Activated B cell treated with CpG ODN at 0.5 μM for 24 hours (primary cell): ENCODE measurements at regions not wholly inside any gene's neighbourhood (a gene's known extent, or its start where the extent isn't known, plus 50 kb on each side); places are given as distances from the start of the nearest gene placed in this dataset.

Experiments
- ATAC-seq: fragments of 200-7000 bp; cut with Tn5 transposase; one replicate; pipeline ENCODE4 v1.10.0; 2021; ENCODE audit warnings: low read depth, mild to moderate bottlenecking, moderate library complexity
- CTCF ChIA-PET: fragments of 350-600 bp; sonication (Branson Sonifier 250); formaldehyde crosslinking; loops from one replicate; lab custom pipeline; 2021; ENCODE audit warnings: antibody characterized with exemption; lab: Charles Lee
- POLR2A ChIA-PET: fragments of 350-600 bp; sonication (Branson Sonifier 250); formaldehyde crosslinking; loops from one replicate; lab custom pipeline; 2021; ENCODE audit warnings: antibody characterized with exemption; lab: Charles Lee
- DNase-seq: peaks from one replicate; pipeline ENCODE4 v3.0.0; 2022
- H3K27ac Mint-ChIP-seq: one replicate; pipeline ENCODE4 v1.8.0; 2020; ENCODE audit warnings: mixed read lengths
- H3K27me3 Mint-ChIP-seq: one replicate; pipeline ENCODE4 v1.8.0; 2021; ENCODE audit warnings: mixed read lengths
- H3K36me3 Mint-ChIP-seq: one replicate; pipeline ENCODE4 v1.8.0; 2021; ENCODE audit warnings: low read depth, mixed read lengths
- H3K4me1 Mint-ChIP-seq: one replicate; pipeline ENCODE4 v1.8.0; 2021; ENCODE audit warnings: mixed read lengths
- H3K4me3 Mint-ChIP-seq: one replicate; pipeline ENCODE4 v1.8.0; 2020; ENCODE audit warnings: mild to moderate bottlenecking, mixed read lengths
- H3K9me3 Mint-ChIP-seq: one replicate; pipeline ENCODE4 v1.8.0; 2020; ENCODE audit warnings: mixed read lengths
- CTCF ChIP-seq: fragments of 200-600 bp; IDR thresholded peaks from one replicate; pipeline ENCODE4 v1.8.0; 2022; ENCODE audit warnings: antibody characterized with exemption, mild to moderate bottlenecking
- intact Hi-C: fragments of 100-400 bp; cut with micrococcal nuclease; formaldehyde crosslinking; loops from one replicate; pipeline ENCODE4 v1.15.1; 2024

- no peaks in the 10 kb centered on the region for H3K36me3 Mint-ChIP-seq
- H3K4me1 Mint-ChIP-seq = no peaks in the 10 kb centered on the region
- no peak overlapping the region for H3K27ac Mint-ChIP-seq
- H3K4me3 Mint-ChIP-seq = no peak overlapping the region
- TF ChIP-seq CTCF = no peak
- ATAC-seq = no peak
- no peaks in the 10 kb centered on the region for H3K27me3 Mint-ChIP-seq
- CTCF ChIA-PET = no interaction called here
- DNase-seq = no peak
- intact Hi-C loops = no loop called here
- peaks cover 2% of the 10 kb centered on the region for H3K9me3 Mint-ChIP-seq
- POLR2A ChIA-PET = no interaction called here
These were observed 189.1 kb downstream of the SPCS3 start for GRCh38 chr4:176508780-176509331.

- Mint-ChIP-seq H3K4me3 (no peak overlapping the region), H3K27ac (no peak overlapping the region), H3K4me1 (no peaks in the 10 kb centered on the region), H3K27me3 (no peaks in the 10 kb centered on the region), H3K36me3 (no peaks in the 10 kb centered on the region), H3K9me3 (peaks cover 3% of the 10 kb centered on the region)
- TF ChIP-seq CTCF = no peak
- ChIA-PET POLR2A (no interaction called here), CTCF (no interaction called here)
- no peak for ATAC-seq
- DNase-seq = no peak
- intact Hi-C loops = no loop called here
These were observed 205.8 kb downstream of the SPCS3 start for GRCh38 chr4:176525576-176525975.

- CTCF ChIA-PET = no interaction called here
- intact Hi-C loops = no loop called here
These were observed 206.9 kb downstream of the SPCS3 start for GRCh38 chr4:176526704-176527103.

GRCh38 chr4:176529574-176529973, 209.8 kb downstream of the SPCS3 start:
- no peaks in the 10 kb centered on the region for H3K36me3 Mint-ChIP-seq
- no peak for ATAC-seq
- ChIA-PET CTCF (no interaction called here), POLR2A (no interaction called here)
- H3K27ac Mint-ChIP-seq = no peak overlapping the region
- no peak for DNase-seq
- intact Hi-C loops = no loop called here
- H3K4me3 Mint-ChIP-seq = no peak overlapping the region
- H3K9me3 Mint-ChIP-seq = no peaks in the 10 kb centered on the region
- no peak for TF ChIP-seq CTCF
- H3K27me3 Mint-ChIP-seq = no peaks in the 10 kb centered on the region
- H3K4me1 Mint-ChIP-seq = no peaks in the 10 kb centered on the region

More at GRCh38 chr4:176526704-176527103, 206.9 kb downstream of the SPCS3 start:
- DNase-seq (no peak), ATAC-seq (no peak)
- POLR2A ChIA-PET = no interaction called here
- no peaks in the 10 kb centered on the region for H3K36me3 Mint-ChIP-seq
- no peaks in the 10 kb centered on the region for H3K4me1 Mint-ChIP-seq
- no peaks in the 10 kb centered on the region for H3K27me3 Mint-ChIP-seq
- no peak overlapping the region for H3K27ac Mint-ChIP-seq
- no peak for TF ChIP-seq CTCF
- H3K9me3 Mint-ChIP-seq = peaks cover 3% of the 10 kb centered on the region
- no peak overlapping the region for H3K4me3 Mint-ChIP-seq

- H3K9me3 Mint-ChIP-seq = no peaks in the 10 kb centered on the region
- ChIA-PET POLR2A (no interaction called here), CTCF (no interaction called here)
- H3K4me3 Mint-ChIP-seq = no peak overlapping the region
- H3K36me3 Mint-ChIP-seq = no peaks in the 10 kb centered on the region
- TF ChIP-seq CTCF = no peak
- intact Hi-C loops = no loop called here
- DNase-seq (no peak), ATAC-seq (no peak)
- H3K4me1 Mint-ChIP-seq = no peaks in the 10 kb centered on the region
- H3K27me3 Mint-ChIP-seq = no peaks in the 10 kb centered on the region
- H3K27ac Mint-ChIP-seq = no peak overlapping the region
These were observed 213.4 kb downstream of the SPCS3 start for GRCh38 chr4:176533159-176533558.
